Stimulated activated effector memory CD8-positive, alpha-beta T cell treated with anti-CD3 and anti-CD28 coated beads, Interleukin-12 subunit alpha, Interleukin-12 subunit beta, amount 100 ng/mL, for 72 hours (primary cell): ENCODE measurements at regions not wholly inside any gene's neighbourhood (a gene's known extent, or its start where the extent isn't known, plus 50 kb on each side); places are given as distances from the start of the nearest gene placed in this dataset.

Experiments used
- ATAC-seq: fragments of 150-1000 bp; cut with Tn5 transposase; 2 replicates; pipeline ENCODE4 v1.10.0; 2021
- DNase-seq, 2 donors: peaks; one replicate each; pipeline ENCODE4 v3.0.0; 2021 to 2022; ENCODE audit warnings: low spot score in 2 of 2
- H3K27ac Mint-ChIP-seq: one replicate; pipeline ENCODE4 v1.8.0; 2022; ENCODE audit warnings: mild to moderate bottlenecking, mixed read lengths
- H3K36me3 Mint-ChIP-seq: one replicate; pipeline ENCODE4 v1.8.0; 2022; ENCODE audit warnings: mild to moderate bottlenecking, mixed read lengths
- H3K4me1 Mint-ChIP-seq: one replicate; pipeline ENCODE4 v1.8.0; 2022; ENCODE audit warnings: mixed read lengths
- H3K4me3 Mint-ChIP-seq: one replicate; pipeline ENCODE4 v1.8.0; 2022; ENCODE audit warnings: mild to moderate bottlenecking, mixed read lengths
- H3K9me3 Mint-ChIP-seq: one replicate; pipeline ENCODE4 v1.8.0; 2022; ENCODE audit warnings: mixed read lengths

- peaks cover 3% of the 10 kb centered on the region for H3K9me3 Mint-ChIP-seq
- no peak for ATAC-seq
Observed at GRCh38 chr4:96166806-96167205, 326.9 kb downstream of the PDHA2 start.

GRCh38 chr4:96170198-96170597 is 330.3 kb downstream of the PDHA2 start:
- Mint-ChIP-seq H3K27ac (no peak overlapping the region), H3K4me1 (no peaks in the 10 kb centered on the region), H3K36me3 (no peaks in the 10 kb centered on the region), H3K4me3 (no peak overlapping the region), H3K9me3 (peaks cover 6% of the 10 kb centered on the region)
- ATAC-seq (no peak), DNase-seq (no peak)

More at GRCh38 chr4:96166806-96167205, 326.9 kb downstream of the PDHA2 start:
- Mint-ChIP-seq H3K27ac (no peak overlapping the region), H3K4me3 (no peak overlapping the region), H3K4me1 (no peaks in the 10 kb centered on the region), H3K36me3 (no peaks in the 10 kb centered on the region)
- no peak for DNase-seq

- H3K27ac Mint-ChIP-seq, result no peak overlapping the region
- ATAC-seq, result no peak
Observed at GRCh38 chr4:96173756-96174155, 333.9 kb downstream of the PDHA2 start.

GRCh38 chr4:96175871-96176270 is 336.0 kb downstream of the PDHA2 start:
- DNase-seq (no peak), ATAC-seq (no peak)
- Mint-ChIP-seq H3K4me3 (no peak overlapping the region), H3K9me3 (peaks cover 9% of the 10 kb centered on the region), H3K36me3 (no peaks in the 10 kb centered on the region), H3K4me1 (no peaks in the 10 kb centered on the region), H3K27ac (no peak overlapping the region)

More at GRCh38 chr4:96173756-96174155, 333.9 kb downstream of the PDHA2 start:
- Mint-ChIP-seq H3K36me3 (no peaks in the 10 kb centered on the region), H3K4me3 (no peak overlapping the region), H3K9me3 (peaks cover 6% of the 10 kb centered on the region), H3K4me1 (no peaks in the 10 kb centered on the region)
- no peak for DNase-seq

- Mint-ChIP-seq H3K27ac (no peak overlapping the region), H3K36me3 (no peaks in the 10 kb centered on the region), H3K4me3 (no peak overlapping the region), H3K9me3 (peaks cover 14% of the 10 kb centered on the region), H3K4me1 (no peaks in the 10 kb centered on the region)
- no peak for DNase-seq
- ATAC-seq, result no peak
Observed at GRCh38 chr4:96183611-96184010, 343.7 kb downstream of the PDHA2 start.

- peaks cover 18% of the 10 kb centered on the region for H3K9me3 Mint-ChIP-seq
- H3K4me3 Mint-ChIP-seq, result no peak overlapping the region
- no peaks in the 10 kb centered on the region for H3K36me3 Mint-ChIP-seq
- ATAC-seq (no peak), DNase-seq (no peak)
- no peaks in the 10 kb centered on the region for H3K4me1 Mint-ChIP-seq
- no peak overlapping the region for H3K27ac Mint-ChIP-seq
Observed at GRCh38 chr4:96186593-96186992, 346.7 kb downstream of the PDHA2 start.

- H3K4me3 Mint-ChIP-seq, result no peak overlapping the region
- ATAC-seq, result no peak
- no peak for DNase-seq
- no peaks in the 10 kb centered on the region for H3K4me1 Mint-ChIP-seq
- no peaks in the 10 kb centered on the region for H3K36me3 Mint-ChIP-seq
- H3K27ac Mint-ChIP-seq, result no peak overlapping the region
- peaks cover 16% of the 10 kb centered on the region for H3K9me3 Mint-ChIP-seq
Observed at GRCh38 chr4:96189761-96190160, 349.9 kb downstream of the PDHA2 start.

- no peak for DNase-seq
- no peak for ATAC-seq
- H3K4me3 Mint-ChIP-seq, result no peak overlapping the region
- H3K9me3 Mint-ChIP-seq, result peaks cover 14% of the 10 kb centered on the region
- no peaks in the 10 kb centered on the region for H3K4me1 Mint-ChIP-seq
- no peaks in the 10 kb centered on the region for H3K36me3 Mint-ChIP-seq
- no peak overlapping the region for H3K27ac Mint-ChIP-seq
Observed at GRCh38 chr4:96193061-96193460, 353.2 kb downstream of the PDHA2 start.

- DNase-seq (no peak), ATAC-seq (no peak)
- Mint-ChIP-seq H3K4me3 (no peak overlapping the region), H3K27ac (no peak overlapping the region), H3K36me3 (no peaks in the 10 kb centered on the region), H3K4me1 (no peaks in the 10 kb centered on the region), H3K9me3 (peaks cover 12% of the 10 kb centered on the region)
Observed at GRCh38 chr4:96194993-96195392, 355.1 kb downstream of the PDHA2 start.

- H3K4me3 Mint-ChIP-seq, result no peak overlapping the region
- H3K36me3 Mint-ChIP-seq, result no peaks in the 10 kb centered on the region
- H3K27ac Mint-ChIP-seq, result no peak overlapping the region
- DNase-seq (no peak), ATAC-seq (no peak)
- no peaks in the 10 kb centered on the region for H3K4me1 Mint-ChIP-seq
- peaks cover 11% of the 10 kb centered on the region for H3K9me3 Mint-ChIP-seq
Observed at GRCh38 chr4:96205143-96205936, 365.4 kb downstream of the PDHA2 start.

- ATAC-seq, result no peak
- H3K4me1 Mint-ChIP-seq, result no peaks in the 10 kb centered on the region
- H3K9me3 Mint-ChIP-seq, result peaks cover 15% of the 10 kb centered on the region
- no peak overlapping the region for H3K27ac Mint-ChIP-seq
- DNase-seq, result no peak
- H3K4me3 Mint-ChIP-seq, result no peak overlapping the region
- no peaks in the 10 kb centered on the region for H3K36me3 Mint-ChIP-seq
Observed at GRCh38 chr4:96227515-96227914, 387.6 kb downstream of the PDHA2 start.

GRCh38 chr4:96228463-96228862 is 388.6 kb downstream of the PDHA2 start:
- ATAC-seq (no peak), DNase-seq (no peak)

GRCh38 chr4:96240041-96240440 is 400.1 kb downstream of the PDHA2 start:
- no peak for ATAC-seq
- no peaks in the 10 kb centered on the region for H3K36me3 Mint-ChIP-seq
- H3K4me1 Mint-ChIP-seq, result no peaks in the 10 kb centered on the region
- no peak for DNase-seq
- H3K9me3 Mint-ChIP-seq, result peaks cover 12% of the 10 kb centered on the region
- no peak overlapping the region for H3K4me3 Mint-ChIP-seq
- H3K27ac Mint-ChIP-seq, result no peak overlapping the region

More at GRCh38 chr4:96228463-96228862, 388.6 kb downstream of the PDHA2 start:
- Mint-ChIP-seq H3K27ac (no peak overlapping the region), H3K9me3 (peaks cover 14% of the 10 kb centered on the region), H3K4me1 (no peaks in the 10 kb centered on the region), H3K36me3 (no peaks in the 10 kb centered on the region), H3K4me3 (no peak overlapping the region)

- Mint-ChIP-seq H3K9me3 (peaks cover 16% of the 10 kb centered on the region), H3K36me3 (no peaks in the 10 kb centered on the region), H3K4me1 (no peaks in the 10 kb centered on the region), H3K27ac (no peak overlapping the region), H3K4me3 (no peak overlapping the region)
- ATAC-seq, result no peak
- DNase-seq, result no peak
Observed at GRCh38 chr4:96241819-96242218, 401.9 kb downstream of the PDHA2 start.

GRCh38 chr4:96247096-96247495 is 407.2 kb downstream of the PDHA2 start:
- Mint-ChIP-seq H3K27ac (no peak overlapping the region), H3K4me1 (no peaks in the 10 kb centered on the region), H3K9me3 (peaks cover 24% of the 10 kb centered on the region), H3K36me3 (no peaks in the 10 kb centered on the region), H3K4me3 (no peak overlapping the region)
- ATAC-seq (no peak), DNase-seq (no peak)

- Mint-ChIP-seq H3K36me3 (no peaks in the 10 kb centered on the region), H3K27ac (no peak overlapping the region), H3K9me3 (peaks cover 20% of the 10 kb centered on the region), H3K4me3 (no peak overlapping the region), H3K4me1 (no peaks in the 10 kb centered on the region)
- ATAC-seq, result no peak
- no peak for DNase-seq
Observed at GRCh38 chr4:96248225-96248624, 408.3 kb downstream of the PDHA2 start.
